ENCODE measurements at regions not wholly inside any gene's neighbourhood (a gene's known extent, or its start where the extent isn't known, plus 50 kb on each side); places are given as distances from the start of the nearest gene placed in this dataset.

DNA sequence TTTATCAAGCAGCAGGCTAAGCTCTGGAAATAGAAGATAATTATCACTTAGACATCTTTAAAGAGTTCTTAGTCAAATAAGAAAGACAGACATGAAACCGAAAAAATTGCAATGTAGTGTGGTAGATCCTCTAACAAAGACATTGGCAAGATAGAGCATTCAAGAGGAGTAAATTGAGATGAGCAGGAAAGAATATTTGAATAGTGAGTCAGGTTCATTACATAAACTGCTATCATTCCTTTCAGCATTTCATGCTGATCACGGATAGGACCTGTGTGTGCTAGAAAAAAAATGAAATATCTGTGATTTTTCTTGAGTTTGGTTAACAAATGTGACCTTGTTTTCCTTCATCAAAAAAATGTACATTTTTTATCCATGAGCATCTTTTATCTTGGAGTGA lies 460.9 kb downstream of the OTOL1 start:
- TF ChIP-seq, protein P1, sequence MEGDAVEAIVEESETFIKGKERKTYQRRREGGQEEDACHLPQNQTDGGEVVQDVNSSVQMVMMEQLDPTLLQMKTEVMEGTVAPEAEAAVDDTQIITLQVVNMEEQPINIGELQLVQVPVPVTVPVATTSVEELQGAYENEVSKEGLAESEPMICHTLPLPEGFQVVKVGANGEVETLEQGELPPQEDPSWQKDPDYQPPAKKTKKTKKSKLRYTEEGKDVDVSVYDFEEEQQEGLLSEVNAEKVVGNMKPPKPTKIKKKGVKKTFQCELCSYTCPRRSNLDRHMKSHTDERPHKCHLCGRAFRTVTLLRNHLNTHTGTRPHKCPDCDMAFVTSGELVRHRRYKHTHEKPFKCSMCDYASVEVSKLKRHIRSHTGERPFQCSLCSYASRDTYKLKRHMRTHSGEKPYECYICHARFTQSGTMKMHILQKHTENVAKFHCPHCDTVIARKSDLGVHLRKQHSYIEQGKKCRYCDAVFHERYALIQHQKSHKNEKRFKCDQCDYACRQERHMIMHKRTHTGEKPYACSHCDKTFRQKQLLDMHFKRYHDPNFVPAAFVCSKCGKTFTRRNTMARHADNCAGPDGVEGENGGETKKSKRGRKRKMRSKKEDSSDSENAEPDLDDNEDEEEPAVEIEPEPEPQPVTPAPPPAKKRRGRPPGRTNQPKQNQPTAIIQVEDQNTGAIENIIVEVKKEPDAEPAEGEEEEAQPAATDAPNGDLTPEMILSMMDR (IDR thresholded peaks at IDR 0.05) = no peak
- TF ChIP-seq POLR2A (IDR thresholded peaks at IDR 0.05) = no peak
